Mucosa of rectum (tissue), 2 donors: ENCODE measurements at regions not wholly inside any gene's neighbourhood (a gene's known extent, or its start where the extent isn't known, plus 50 kb on each side); places are given as distances from the start of the nearest gene placed in this dataset.
"Not testable (repeated sequence)": the region's sequence is repeated elsewhere in the genome, so short reads cannot be mapped to it uniquely, and the experiment has no call there.

ENCODE experiments used
- H3K27ac ChIP-seq, 2 donors: one replicate each; pipeline ENCODE4 v1.7.0; 2013; ENCODE audit warnings: inconsistent platforms in 2 of 2, low read depth in 2 of 2, low read length in 2 of 2
- H3K27me3 ChIP-seq, 2 donors: one replicate each; pipeline ENCODE4 v1.7.0; 2013; ENCODE audit warnings: low read length in 2 of 2; ENCODE audit not compliant: control insufficient read depth in 2 of 2, insufficient read depth in 2 of 2
- H3K36me3 ChIP-seq, 2 donors: one replicate each; pipeline ENCODE4 v1.7.0; 2013; ENCODE audit warnings: low read length in 2 of 2; ENCODE audit not compliant: control insufficient read depth in 2 of 2, insufficient read depth in 2 of 2
- H3K4me1 ChIP-seq, 2 donors: one replicate each; pipeline ENCODE4 v1.7.0; 2013; ENCODE audit warnings: low read length in 2 of 2, mild to moderate bottlenecking in 1 of 2; ENCODE audit not compliant: control insufficient read depth in 2 of 2, insufficient read depth in 2 of 2
- H3K4me3 ChIP-seq, 2 donors: one replicate each; pipeline ENCODE4 v1.7.0; 2013; ENCODE audit warnings: low read length in 2 of 2
- H3K9ac ChIP-seq, 2 donors: one replicate each; pipeline ENCODE4 v1.7.0; 2013; ENCODE audit warnings: low read length in 2 of 2, low read depth in 1 of 2, mild to moderate bottlenecking in 1 of 2
- H3K9me3 ChIP-seq, 2 donors: one replicate each; pipeline ENCODE4 v1.7.0; 2013; ENCODE audit warnings: low read length in 2 of 2; ENCODE audit not compliant: control insufficient read depth in 2 of 2
- donor health status: healthy.
- donor health status: Normal muscosa, but diverticular disease.

DNA sequence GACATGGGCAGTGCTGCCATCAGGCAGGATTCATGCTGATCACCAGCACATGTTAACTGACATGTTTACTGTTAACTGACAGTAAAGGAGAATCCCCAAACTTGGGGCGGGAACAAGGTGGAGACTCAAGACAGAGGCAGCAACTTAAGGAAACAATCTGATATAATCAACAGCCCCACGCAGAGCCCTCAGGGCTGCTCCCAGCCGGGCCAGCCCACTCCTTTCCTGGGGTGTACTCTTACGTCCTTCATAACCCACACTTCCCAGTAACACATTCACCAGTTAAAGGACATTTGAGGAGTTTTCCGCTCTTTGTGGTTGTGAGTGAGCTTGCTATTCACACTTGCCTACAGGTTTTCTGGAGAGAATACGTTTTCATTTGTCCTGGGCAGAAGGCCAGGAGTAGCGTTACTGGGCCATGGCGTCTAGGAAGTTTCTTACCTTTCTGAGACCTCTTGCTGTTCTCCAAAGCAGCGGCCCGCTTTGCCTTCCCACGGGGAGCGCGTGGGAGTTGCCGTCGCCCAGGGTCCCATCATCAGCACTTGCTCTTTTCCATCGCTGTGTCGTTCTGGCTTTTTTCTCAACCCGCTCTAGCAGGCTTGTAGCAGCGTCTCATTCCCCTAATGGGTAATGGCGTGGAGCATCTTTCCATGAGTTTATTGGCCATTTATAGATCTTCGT is 56.4 kb downstream of the FOXF2 start:
- Histone ChIP-seq H3K9ac (no peak overlapping the region), H3K27me3 (peaks cover 0 to 4% of the 10 kb centered on the region in 2 donors), H3K27ac (no peak overlapping the region), H3K9me3 (peaks cover 0 to under 1% of the 10 kb centered on the region in 2 donors), H3K4me1 (no peaks in the 10 kb centered on the region), H3K4me3 (no peak overlapping the region), H3K36me3 (no peaks in the 10 kb centered on the region)

- peaks cover 0 to 9% of the 10 kb centered on the region in 2 donors for H3K9me3 ChIP-seq
- H3K4me1 ChIP-seq: no peaks in the 10 kb centered on the region
- no peak overlapping the region for H3K27ac ChIP-seq
- H3K9ac ChIP-seq: no peak overlapping the region
- no peaks in the 10 kb centered on the region for H3K36me3 ChIP-seq
- peaks cover 0 to 4% of the 10 kb centered on the region in 2 donors for H3K27me3 ChIP-seq
- no peak overlapping the region for H3K4me3 ChIP-seq
Measured at GRCh38 chr6:1449896-1450295, 60.5 kb downstream of the FOXF2 start.

GRCh38 chr6:1453024-1453423 is 63.6 kb downstream of the FOXF2 start:
- Histone ChIP-seq H3K4me3 (no peak overlapping the region), H3K9me3 (peaks cover 0 to 9% of the 10 kb centered on the region in 2 donors), H3K27ac (no peak overlapping the region), H3K9ac (no peak overlapping the region), H3K4me1 (no peaks in the 10 kb centered on the region), H3K27me3 (no peaks in the 10 kb centered on the region), H3K36me3 (no peaks in the 10 kb centered on the region)

GRCh38 chr6:1456816-1457215 is 67.4 kb downstream of the FOXF2 start:
- H3K4me3 ChIP-seq, H3K27ac ChIP-seq, H3K36me3 ChIP-seq, H3K27me3 ChIP-seq, H3K4me1 ChIP-seq, H3K9ac ChIP-seq, H3K9me3 ChIP-seq: not testable (repeated sequence)

GRCh38 chr6:1461207-1461606 is 71.8 kb downstream of the FOXF2 start:
- Histone ChIP-seq H3K9ac (no peak overlapping the region), H3K27ac (no peak overlapping the region), H3K27me3 (no peaks in the 10 kb centered on the region), H3K4me3 (no peak overlapping the region), H3K9me3 (no peaks in the 10 kb centered on the region), H3K4me1 (no peaks in the 10 kb centered on the region), H3K36me3 (no peaks in the 10 kb centered on the region)

DNA sequence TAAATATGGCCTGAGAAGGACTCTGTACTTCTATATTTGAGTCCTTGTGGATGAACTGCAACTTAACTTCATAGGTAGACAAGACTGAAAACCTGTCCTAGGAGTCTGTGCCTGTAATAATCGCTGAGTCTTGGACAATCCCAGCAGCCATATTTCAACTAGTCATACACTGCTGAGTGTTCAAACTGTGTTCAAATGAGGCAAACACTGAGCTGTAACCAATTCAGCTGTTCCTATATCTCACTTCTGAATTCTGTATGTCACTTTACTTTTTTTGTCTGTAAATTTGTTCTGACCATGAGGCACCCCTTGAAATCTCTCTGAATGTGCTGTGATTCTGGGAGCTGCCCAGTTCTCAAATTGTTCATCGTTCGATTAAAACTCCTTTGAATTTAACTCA is 72.4 kb downstream of the FOXF2 start:
- Histone ChIP-seq H3K9me3 (no peaks in the 10 kb centered on the region), H3K27ac (no peak overlapping the region), H3K9ac (no peak overlapping the region), H3K4me1 (no peaks in the 10 kb centered on the region), H3K4me3 (no peak overlapping the region), H3K27me3 (no peaks in the 10 kb centered on the region), H3K36me3 (no peaks in the 10 kb centered on the region)

DNA sequence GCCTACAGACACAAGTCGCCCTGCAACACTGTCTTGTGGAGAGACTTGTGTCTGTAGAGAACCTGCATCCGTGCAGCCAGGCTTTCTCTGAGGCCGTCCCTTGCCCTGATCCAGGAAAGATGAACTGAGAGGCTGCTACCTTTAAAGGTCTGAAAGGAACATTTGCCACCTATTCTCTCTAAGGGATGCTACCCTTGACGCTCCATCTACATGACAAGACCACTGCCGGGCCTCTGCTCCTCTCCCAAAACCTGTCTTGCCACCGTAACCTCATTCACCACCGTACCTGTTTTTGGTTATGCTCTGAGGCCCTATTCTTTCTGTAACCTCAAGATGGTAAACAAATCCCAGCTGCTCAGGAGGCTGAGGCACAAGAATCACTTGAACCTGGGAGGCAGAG is 73.9 kb downstream of the FOXF2 start:
- Histone ChIP-seq H3K9me3 (no peaks in the 10 kb centered on the region), H3K4me1 (no peaks in the 10 kb centered on the region), H3K36me3 (no peaks in the 10 kb centered on the region), H3K4me3 (no peak overlapping the region), H3K9ac (no peak overlapping the region), H3K27me3 (no peaks in the 10 kb centered on the region), H3K27ac (no peak overlapping the region)

DNA sequence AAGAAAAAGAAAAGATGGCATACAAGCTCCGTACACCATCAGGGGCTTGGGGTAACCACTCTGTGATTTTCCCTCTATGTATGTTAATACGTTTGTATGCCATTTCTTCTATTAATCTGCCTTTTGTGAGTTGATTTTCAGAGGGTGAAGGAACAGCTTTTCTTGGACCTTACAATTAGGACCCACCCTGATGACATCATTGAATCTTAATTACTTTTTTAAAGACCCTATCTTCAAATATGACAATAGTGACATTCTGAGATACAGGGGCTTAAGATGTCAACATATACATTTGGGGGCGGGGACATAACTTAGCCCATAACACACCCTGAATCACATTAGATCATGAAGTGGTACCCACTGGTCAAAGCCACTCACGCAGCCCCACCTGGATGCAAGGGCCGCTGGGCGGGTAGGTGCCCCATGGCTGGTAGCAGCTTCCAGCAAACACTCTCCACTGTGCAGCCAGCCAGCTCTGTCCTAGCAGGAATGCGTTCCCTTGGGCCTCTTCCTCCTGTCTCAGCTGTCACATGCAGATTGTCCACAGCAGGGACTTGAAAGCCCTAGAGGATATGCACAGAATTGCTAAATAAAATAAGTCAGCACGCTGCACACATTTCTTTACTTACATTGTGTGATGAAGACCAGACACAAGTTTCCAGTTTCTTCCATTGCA is 74.5 kb downstream of the FOXF2 start:
- no peak overlapping the region for H3K27ac ChIP-seq
- no peak overlapping the region for H3K4me3 ChIP-seq
- no peaks in the 10 kb centered on the region for H3K27me3 ChIP-seq
- H3K9ac ChIP-seq: no peak overlapping the region
- no peaks in the 10 kb centered on the region for H3K36me3 ChIP-seq
- H3K9me3 ChIP-seq: no peaks in the 10 kb centered on the region
- H3K4me1 ChIP-seq: no peaks in the 10 kb centered on the region

GRCh38 chr6:1464781-1465370 is 75.5 kb downstream of the FOXF2 start:
- no peak overlapping the region for H3K9ac ChIP-seq
- no peaks in the 10 kb centered on the region for H3K27me3 ChIP-seq
- no peaks in the 10 kb centered on the region for H3K9me3 ChIP-seq

GRCh38 chr6:1468126-1468525 is 78.8 kb downstream of the FOXF2 start:
- Histone ChIP-seq H3K9ac (no peak overlapping the region), H3K27ac (no peak overlapping the region), H3K27me3 (peaks cover 0 to 2% of the 10 kb centered on the region in 2 donors), H3K4me3 (no peak overlapping the region), H3K4me1 (no peaks in the 10 kb centered on the region), H3K36me3 (no peaks in the 10 kb centered on the region), H3K9me3 (no peaks in the 10 kb centered on the region)

More at GRCh38 chr6:1464781-1465370, 75.5 kb downstream of the FOXF2 start:
- no peaks in the 10 kb centered on the region for H3K36me3 ChIP-seq
- H3K4me1 ChIP-seq: no peaks in the 10 kb centered on the region
- H3K4me3 ChIP-seq: no peak overlapping the region
- no peak overlapping the region for H3K27ac ChIP-seq
